ENCODE measurements at regions not wholly inside any gene's neighbourhood (a gene's known extent, or its start where the extent isn't known, plus 50 kb on each side); places are given as distances from the start of the nearest gene placed in this dataset.

DNA sequence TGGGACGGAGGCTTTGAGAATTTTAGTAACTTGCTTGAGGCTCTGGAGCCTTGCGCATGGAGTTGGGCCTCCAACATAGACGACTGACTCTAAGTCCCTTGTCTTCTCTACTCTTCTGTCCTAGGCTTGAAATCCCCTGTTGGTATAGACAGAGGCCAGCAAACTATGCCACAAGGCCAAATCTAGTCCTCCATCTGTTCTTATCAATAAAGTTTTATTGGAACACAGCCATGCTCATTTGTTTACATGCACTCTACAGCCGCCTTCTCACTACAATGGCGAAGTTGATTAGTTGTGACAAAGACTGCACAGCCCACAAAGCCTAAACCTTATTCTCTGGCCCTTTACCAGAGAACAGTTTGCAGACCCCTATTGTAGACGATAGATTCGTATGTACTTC lies 174.1 kb upstream of the ZFP64 start:
- Histone ChIP-seq H3K27ac (ENCODE audit: low read depth, low read length) (no peak overlapping the region), H3K79me2 (ENCODE audit: insufficient read depth, low read length) (no peaks in the 10 kb centered on the region), H3K36me3 (ENCODE audit: control insufficient read depth in 1 of 2, insufficient read depth in 2 of 2, low read length in 2 of 2) (no peaks in the 10 kb centered on the region), H3K4me2 (ENCODE audit: low read length) (no peak overlapping the region), H3K9me3 (ENCODE audit: control insufficient read depth in 1 of 2, insufficient read depth in 1 of 2, low read depth in 1 of 2, low read length in 2 of 2) (no peaks in the 10 kb centered on the region), H3K9me2 (ENCODE audit: insufficient read depth) (no peaks in the 10 kb centered on the region), H3K4me3 (replicated peaks in 1 of 2; ENCODE audit: low read depth in 1 of 2, low read length in 2 of 2) (no peak overlapping the region), H2AFZ (ENCODE audit: low read depth, low read length, poor library complexity, severe bottlenecking) (no peak overlapping the region), H3K9ac (ENCODE audit: low read length) (no peak overlapping the region), H4K20me1 (ENCODE audit: insufficient read depth) (no peaks in the 10 kb centered on the region; the same call in 1 of the 2 replicates), H3K27me3 (ENCODE audit: insufficient read depth, low read length) (no peaks in the 10 kb centered on the region; the same call in 1 of the 2 replicates), H3K4me1 (ENCODE audit: control insufficient read depth in 1 of 2, insufficient read depth in 2 of 2, low read length in 2 of 2) (no peaks in the 10 kb centered on the region)
- ChIA-PET POLR2A (no interaction called here), CTCF (no interaction called here), RAD21 (ENCODE audit: low non-redundant PET in 1 of 2, low total read pairs in 2 of 2, uncharacterized antibody in 2 of 2, unreplicated experiment in 2 of 2) (no interaction called here)
- TF ChIP-seq ELF1 (IDR thresholded peaks at IDR 0.05; ENCODE audit: borderline replicate concordance, low read depth): no peak
- TF ChIP-seq EGR1 (IDR thresholded peaks at IDR 0.05; ENCODE audit: low read depth): no peak
- TF ChIP-seq RAD21 (IDR thresholded peaks at IDR 0.05; ENCODE audit: low read depth): no peak
- no peak for TF ChIP-seq POLR2A (IDR thresholded peaks at IDR 0.05; ENCODE audit: borderline replicate concordance, extremely low read depth, insufficient read depth, insufficient read length)
- TF ChIP-seq ZNF274 (IDR thresholded peaks at IDR 0.05; ENCODE audit: low read depth, low read length): no peak
- TF ChIP-seq JUND (IDR thresholded peaks at IDR 0.05): no peak
- TF ChIP-seq EZH2 (IDR thresholded peaks at IDR 0.05): no peak
- TF ChIP-seq, protein P1, sequence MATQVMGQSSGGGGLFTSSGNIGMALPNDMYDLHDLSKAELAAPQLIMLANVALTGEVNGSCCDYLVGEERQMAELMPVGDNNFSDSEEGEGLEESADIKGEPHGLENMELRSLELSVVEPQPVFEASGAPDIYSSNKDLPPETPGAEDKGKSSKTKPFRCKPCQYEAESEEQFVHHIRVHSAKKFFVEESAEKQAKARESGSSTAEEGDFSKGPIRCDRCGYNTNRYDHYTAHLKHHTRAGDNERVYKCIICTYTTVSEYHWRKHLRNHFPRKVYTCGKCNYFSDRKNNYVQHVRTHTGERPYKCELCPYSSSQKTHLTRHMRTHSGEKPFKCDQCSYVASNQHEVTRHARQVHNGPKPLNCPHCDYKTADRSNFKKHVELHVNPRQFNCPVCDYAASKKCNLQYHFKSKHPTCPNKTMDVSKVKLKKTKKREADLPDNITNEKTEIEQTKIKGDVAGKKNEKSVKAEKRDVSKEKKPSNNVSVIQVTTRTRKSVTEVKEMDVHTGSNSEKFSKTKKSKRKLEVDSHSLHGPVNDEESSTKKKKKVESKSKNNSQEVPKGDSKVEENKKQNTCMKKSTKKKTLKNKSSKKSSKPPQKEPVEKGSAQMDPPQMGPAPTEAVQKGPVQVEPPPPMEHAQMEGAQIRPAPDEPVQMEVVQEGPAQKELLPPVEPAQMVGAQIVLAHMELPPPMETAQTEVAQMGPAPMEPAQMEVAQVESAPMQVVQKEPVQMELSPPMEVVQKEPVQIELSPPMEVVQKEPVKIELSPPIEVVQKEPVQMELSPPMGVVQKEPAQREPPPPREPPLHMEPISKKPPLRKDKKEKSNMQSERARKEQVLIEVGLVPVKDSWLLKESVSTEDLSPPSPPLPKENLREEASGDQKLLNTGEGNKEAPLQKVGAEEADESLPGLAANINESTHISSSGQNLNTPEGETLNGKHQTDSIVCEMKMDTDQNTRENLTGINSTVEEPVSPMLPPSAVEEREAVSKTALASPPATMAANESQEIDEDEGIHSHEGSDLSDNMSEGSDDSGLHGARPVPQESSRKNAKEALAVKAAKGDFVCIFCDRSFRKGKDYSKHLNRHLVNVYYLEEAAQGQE (IDR thresholded peaks at IDR 0.05; ENCODE audit: low read depth): no peak
- no peak for TF ChIP-seq YY1 (IDR thresholded peaks at IDR 0.05; ENCODE audit: extremely low read depth, insufficient replicate concordance, low read depth, low read length)
- no peak for TF ChIP-seq CBX3 (IDR thresholded peaks at IDR 0.05; ENCODE audit: low read depth)
- no peak for TF ChIP-seq SRF (IDR thresholded peaks at IDR 0.05; ENCODE audit: low read depth)
- no peak for TF ChIP-seq CEBPB (IDR thresholded peaks at IDR 0.05; ENCODE audit: low read depth)
- TF ChIP-seq, protein P2, sequence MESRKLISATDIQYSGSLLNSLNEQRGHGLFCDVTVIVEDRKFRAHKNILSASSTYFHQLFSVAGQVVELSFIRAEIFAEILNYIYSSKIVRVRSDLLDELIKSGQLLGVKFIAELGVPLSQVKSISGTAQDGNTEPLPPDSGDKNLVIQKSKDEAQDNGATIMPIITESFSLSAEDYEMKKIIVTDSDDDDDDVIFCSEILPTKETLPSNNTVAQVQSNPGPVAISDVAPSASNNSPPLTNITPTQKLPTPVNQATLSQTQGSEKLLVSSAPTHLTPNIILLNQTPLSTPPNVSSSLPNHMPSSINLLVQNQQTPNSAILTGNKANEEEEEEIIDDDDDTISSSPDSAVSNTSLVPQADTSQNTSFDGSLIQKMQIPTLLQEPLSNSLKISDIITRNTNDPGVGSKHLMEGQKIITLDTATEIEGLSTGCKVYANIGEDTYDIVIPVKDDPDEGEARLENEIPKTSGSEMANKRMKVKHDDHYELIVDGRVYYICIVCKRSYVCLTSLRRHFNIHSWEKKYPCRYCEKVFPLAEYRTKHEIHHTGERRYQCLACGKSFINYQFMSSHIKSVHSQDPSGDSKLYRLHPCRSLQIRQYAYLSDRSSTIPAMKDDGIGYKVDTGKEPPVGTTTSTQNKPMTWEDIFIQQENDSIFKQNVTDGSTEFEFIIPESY (IDR thresholded peaks at IDR 0.05; ENCODE audit: extremely low read depth, insufficient replicate concordance, low read length): no peak
- no peak for DNase-seq (ENCODE audit: low read depth, low spot score)
- BruUV-seq (replicated peaks): no TSS peak
- intact Hi-C loops (cut with micrococcal nuclease): no loop called here
- ATAC-seq: no peak

Measured in HCT116 (cell line).